ENCODE measurements at regions not wholly inside any gene's neighbourhood (a gene's known extent, or its start where the extent isn't known, plus 50 kb on each side); places are given as distances from the start of the nearest gene placed in this dataset.
A peak's percentile ranks its signal among the peaks of the same experiment; 100 is the strongest.
"Not testable (repeated sequence)": the region's sequence is repeated elsewhere in the genome, so short reads cannot be mapped to it uniquely, and the experiment has no call there.

DNA sequence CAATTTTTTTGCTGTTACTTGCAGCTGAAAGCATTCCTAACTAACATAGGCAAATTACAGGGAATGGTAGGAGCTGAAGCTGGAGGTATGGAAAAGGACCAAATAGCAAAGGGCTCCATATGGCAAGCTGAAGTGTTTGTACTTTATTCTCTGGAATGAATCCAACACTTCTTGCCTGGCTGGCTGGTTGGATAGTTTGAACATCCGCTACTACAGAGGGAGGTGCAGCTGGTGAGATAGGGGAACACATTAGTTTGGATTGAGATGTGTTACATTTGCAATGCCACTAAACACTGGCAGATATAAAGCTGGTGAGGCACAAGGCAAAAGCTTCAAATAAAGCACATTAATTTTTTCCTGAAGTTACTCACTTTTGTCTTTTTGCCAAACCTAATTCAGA is 291.5 kb downstream of the SP3 start:
- DNase-seq: peak in 1 of 2 experiments; percentile 6

DNA sequence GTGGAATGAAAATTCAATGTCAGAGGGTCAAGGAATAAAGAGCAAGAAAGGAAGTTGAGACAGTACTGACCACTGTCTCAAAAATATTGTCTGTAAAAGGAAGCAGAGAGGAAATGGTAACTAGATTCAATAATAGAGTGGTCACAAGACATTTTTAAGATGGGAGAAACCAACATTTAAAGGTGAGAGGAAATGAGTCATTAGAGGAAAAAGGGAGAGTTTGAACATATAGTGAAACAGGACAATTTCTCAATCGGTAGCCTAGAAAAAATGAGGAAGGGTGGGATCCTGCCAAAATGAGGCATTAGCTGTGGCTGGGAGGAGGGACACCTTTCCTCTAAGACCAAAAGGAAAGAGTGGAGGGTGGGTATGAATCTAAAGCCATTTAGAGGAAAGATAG is 288.5 kb downstream of the SP3 start:
- no peak for DNase-seq

DNA sequence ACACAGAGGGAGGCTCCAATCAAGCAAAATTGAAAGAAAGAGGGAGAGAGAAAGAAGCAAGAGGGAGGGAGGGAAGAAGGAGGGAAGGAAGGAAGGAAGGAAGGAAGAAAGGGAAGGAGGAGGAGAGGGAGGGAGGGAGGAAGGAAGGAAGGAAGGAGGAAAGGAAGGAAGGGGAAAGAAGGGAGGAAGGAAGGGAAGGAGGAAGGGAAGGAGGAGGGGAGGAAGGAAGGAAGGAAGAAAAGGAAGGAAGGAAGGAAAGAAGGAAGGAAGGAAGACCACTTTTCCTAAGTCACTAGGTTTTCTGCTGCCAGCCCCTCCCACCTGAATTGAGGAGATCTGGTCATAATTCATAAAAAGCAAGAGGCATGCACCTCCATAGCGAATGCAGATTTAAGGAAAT is 287.0 kb downstream of the SP3 start:
- no peak for DNase-seq

DNA sequence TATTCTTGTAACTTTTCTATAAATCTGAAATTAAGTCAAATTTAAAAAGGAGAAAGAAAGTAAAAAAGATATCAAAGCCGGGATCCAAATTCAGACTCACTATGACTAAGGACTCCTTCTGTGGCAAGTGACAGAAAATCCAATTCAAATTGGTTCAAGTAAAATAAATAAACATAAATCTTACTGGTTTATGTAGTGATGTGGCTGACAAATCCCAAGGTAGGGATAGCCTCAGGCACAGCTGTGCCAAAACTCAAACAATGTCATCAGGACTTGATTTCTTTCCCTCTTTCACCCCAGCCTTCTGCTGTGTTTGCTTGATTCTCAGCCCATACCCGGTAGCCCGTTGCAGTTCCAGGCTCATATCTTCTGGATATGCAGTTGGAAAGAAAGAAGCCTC is 284.6 kb downstream of the SP3 start:
- no peak for DNase-seq

DNA sequence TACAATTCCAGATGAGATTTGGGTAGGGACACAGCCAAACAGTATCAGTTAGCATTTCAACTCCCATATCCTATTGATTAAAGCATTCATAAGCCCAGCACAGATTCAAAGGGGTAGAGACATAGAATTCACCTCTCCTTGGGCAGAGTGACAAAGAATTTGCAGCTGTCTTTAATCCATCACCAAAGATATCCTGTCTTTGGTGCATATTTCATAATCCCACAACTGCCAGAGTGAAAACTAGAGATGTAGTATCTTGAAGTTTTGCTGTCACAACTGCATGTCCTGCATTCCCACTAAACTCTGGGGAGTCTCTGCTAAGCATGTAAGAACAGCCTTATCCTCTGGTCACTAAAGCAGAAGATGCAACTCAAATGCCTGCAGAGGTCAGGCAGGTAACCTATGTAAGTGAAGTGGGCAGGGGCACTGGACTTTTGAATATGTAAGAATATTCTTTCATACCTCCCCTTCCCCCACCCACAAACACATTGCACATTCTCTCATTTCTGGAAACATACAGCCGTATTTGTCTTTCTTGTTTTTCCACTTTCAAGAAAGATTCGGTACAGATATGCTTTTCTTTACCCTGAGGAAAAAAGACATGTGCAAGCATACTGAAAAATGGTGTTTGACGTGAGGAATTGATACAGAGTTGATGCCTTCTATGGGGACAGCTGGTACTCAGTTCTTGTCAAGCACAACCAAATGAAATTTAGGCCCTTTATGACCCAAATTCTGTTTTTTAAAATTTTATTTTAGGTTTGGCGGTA is 283.1 kb downstream of the SP3 start:
- DNase-seq: no peak

DNA sequence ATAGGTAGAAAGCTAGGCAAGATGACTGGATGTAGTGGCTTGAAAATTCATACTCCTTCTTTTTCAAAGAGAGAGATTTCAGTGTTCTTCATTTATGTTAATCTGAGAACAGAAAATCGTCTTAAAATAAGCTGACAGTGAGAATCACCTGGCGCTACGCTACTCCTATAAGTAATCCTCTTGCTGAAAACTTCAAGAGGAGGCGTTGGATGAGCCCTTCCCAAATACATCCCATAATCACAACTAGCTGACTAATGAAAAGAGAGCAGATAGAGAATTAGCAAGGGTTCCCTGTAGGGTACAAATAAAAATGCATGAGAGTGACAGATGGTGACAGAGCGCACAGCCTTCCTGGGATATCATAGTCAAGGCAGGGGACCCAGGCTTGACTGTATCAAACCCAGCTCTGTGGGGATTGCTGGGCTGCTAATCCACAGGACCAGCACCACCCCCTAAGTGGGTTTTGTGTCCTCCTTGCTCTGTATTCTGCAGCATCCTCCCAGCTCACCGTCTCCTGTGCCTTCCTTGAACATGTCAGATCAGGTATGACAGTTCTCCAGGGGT is 280.2 kb downstream of the SP3 start:
- DNase-seq: no peak

DNA sequence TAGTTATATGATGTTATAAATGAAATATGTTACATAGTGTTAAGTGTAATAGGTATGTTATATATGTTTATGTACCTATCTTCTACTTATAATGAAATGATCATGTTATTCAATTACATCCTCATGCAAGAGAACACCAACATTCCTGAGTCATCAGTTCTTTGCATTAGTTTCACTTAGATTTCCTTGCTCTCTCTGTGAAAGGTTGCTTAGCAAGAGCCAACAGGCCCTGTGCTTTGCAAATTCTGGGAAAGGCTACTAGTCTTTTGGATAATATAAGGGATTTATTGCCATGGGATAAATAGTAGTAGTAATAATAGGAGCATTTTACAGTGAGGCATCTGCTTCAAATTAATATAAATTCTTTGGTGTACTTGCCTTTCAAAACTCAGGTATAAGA is 274.8 kb downstream of the SP3 start:
- DNase-seq: no peak

DNA sequence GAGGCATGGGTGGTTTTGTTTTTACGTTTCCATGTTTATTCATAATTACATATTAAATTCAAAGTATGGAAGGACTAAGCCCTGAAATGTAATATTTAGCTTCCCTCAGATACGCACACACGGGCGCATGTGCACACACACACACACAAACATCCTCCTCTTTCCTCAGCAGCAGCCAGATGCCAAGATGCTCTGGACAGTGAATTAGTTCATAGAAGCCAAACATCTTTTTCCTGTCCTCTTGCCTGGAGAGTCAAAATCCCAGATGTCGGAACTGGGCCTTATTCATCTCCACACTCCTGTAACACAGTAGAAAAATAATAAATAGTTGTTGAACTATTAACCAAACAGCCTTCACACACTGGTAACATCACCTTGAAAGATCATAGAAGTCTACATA is 273.1 kb downstream of the SP3 start:
- no peak for DNase-seq

DNA sequence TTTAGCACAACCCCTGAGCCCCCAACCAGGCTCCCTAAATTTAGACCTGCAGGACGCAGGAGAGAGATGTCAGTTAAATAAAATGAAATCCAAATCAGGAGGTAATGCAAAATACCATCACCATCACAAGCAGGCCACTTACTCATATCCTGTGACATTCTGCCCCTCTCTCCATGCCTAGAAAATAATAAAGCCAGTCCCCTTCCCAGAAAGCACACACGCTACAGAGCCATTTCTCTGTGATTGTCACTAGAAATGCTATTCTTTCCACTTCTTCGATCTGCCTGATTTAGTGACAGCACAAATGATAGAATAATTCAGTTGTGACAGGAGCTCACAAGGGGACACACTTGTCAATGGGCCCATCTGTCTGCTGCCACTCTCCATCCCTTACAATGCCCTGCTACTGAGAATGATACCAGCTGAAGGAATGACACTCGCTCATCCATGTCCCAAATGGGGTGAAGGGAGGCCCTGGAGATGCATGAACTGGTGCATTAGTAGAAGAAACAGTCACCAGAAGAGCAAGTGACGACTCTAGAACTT is 272.1 kb downstream of the SP3 start:
- no peak for DNase-seq

DNA sequence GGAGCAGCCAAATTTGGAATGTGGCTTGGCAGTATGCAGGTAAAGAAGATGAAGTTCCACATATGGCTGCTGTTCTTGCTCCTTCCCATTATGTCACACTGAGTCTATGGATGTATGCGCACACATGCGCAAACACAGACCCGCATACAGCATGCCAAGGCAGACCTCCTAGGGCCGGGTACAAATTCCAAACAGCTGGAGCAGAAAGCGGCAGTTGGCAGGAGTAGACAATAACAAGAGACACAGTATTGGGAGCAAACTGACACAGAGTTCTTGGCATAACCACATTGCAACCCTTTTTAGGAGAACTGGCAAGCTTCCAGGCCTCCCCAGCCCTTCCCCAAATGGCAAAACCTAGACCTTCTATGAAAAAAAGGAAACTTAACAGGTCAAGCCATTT is 268.9 kb downstream of the SP3 start:
- DNase-seq: no peak

DNA sequence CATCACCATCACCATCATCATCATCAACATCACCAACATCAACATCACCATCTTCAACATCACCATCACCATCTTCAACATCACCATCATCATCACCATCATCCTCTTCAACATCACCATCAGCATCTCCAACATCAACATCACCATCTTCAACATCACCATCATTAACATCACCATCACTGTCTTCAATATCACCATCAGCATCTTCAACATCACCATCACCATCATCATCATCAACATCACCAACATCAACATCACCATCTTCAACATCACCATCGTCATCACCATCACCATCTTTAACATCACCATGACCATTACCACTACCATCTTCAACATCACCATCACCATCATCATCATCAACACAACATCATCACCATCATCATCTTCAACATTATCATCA is 267.2 kb downstream of the SP3 start:
- no peak for DNase-seq

DNA sequence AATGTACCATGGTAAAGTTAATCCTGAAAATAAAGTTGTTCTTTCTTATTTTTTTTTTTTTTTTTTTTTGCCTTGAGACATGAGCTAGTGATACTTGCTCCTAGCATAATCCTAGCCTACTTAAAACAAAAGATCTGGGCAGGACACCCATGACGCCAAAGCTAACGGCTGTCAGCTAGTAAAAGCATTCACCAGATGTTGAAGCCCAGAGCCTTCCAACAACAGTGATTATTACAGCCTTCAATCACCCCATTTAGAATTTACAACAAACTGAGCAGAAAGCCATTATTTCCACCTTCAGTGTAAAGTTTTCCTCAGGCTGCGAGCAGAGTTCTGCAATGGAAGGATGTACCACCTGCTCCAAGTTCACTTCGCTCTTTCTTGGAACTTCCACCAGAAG is 259.5 kb downstream of the SP3 start:
- DNase-seq: no peak

DNA sequence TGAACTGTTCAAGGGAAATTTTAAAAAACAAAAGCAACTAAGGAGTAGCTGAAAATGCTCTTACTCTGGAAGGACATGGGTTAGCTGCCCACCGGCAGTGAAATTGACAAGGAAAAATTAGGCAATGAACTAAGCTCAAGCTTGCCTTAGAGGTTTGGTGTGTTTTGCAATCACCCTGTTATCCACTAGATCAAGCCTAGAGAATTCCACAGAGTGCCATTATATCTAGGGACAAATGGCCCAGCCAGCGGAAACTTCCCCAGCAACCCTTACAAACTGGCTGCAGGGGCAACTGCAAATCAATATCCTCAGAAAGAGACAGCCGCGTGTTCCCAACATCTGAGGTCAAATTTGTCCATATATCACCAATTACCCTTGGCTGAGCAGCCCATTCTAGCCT is 258.2 kb downstream of the SP3 start:
- DNase-seq: no peak

DNA sequence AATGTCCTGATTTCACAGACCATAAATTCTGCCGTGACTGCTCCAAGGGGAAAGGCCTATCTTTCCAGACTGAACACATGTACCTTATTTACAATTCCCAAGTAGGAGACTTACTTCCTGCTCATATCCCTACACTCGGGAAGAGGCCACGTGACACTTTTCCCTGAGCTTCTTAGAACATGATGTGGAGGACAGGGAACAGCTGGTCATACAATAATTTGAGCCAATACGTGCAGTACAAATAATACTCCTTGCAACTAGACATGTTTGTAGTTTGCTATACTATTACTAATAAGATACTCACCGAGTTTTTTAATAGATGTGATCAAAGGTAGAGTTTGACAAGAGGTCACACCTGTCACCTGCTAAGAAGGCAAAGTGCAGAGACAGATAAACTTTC is 256.4 kb downstream of the SP3 start:
- no peak for DNase-seq

DNA sequence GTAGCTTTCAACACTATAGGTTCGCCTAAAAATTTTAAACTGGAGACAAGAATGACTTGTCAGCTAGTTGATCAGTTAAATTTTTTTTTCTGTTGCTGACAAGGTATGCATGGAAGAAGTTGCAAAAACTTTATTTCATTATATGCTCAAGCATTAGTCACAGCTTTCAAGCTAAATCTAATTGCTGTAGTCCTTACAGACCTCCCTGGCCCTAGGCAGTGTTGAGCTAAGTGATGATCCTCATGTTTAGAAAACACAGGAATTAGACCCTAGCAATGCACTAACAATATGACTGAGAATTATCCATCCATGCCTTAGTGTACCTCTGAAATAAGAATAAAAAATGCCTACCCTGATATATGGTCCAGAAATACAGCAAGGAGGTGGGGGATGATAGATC is 253.4 kb downstream of the SP3 start:
- no peak for DNase-seq

DNA sequence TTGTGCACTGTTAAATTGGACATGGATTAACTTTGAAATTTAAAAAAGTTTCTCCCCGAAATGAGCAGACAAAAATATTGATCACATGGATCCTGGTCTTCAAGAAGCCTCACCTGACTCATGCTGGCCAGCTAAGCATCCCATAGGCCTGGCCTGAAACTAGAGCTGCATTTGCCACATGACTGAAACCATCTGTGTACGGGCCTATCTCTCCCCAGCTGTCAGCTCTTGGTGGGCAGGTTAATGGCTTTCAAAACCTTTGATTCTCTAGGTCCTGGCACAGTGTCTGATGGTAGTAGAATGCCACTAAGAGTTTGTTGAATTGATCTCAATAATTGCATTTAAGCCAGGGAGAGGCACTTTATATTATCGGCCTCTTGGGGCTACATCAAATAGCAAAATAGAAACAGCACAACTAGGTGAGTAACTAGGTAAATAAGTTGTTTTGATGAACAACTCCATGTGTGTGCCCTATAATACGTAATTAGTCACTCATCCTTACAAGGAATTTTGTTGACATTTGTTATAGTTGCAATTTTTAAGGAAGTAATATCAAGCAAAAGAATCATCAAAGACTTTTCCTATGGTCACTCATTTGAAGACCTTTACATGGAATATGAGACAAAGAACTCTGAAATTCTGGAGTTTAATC is 251.1 kb downstream of the SP3 start:
- no peak for DNase-seq

DNA sequence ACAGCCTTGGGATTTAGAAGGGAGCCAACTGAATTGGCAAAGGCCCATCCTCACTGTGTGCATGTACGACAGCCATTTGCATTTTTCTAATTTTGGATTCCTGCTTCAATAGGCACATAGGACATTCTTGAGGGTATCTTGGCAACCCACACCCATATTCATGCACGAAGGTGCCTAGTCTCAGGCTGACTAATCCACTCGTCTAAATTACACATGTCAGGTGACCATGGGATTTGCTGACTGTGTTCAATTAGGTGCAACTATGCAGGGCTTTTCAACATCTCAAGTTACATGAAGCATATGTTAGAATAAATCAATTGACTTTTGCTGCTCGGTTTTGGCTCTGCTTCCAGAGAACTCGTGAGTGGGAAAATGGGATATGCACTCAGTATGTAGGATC is 249.7 kb downstream of the SP3 start:
- DNase-seq: no peak

DNA sequence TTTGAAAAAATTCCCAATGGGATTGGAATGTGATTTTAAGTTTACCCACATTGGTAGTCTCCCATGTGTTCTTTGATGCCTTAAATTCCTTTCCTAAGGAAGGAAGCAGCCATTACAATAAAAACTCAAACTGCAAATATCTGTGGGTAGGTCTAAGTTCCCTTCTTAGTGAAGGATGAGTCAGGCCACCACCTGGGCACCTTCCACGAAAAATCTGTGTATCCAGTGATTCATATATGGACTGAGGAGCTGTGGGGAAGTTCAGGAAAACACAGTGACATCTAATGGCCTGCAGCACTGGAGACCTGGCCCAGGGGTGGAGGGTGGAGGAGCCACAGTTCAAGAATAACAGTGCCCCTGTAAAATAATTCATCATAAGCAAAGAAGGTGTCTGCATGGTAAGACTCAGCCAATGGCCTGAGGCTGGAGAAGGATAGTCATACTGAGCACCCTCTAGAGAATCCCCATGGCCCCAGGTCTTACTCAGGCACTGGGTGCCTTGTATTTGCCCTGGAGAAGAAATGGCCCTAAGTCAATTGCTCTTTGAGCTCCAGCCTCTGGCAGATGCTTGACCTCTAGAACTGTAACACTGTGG is 248.6 kb downstream of the SP3 start:
- no peak for DNase-seq

DNA sequence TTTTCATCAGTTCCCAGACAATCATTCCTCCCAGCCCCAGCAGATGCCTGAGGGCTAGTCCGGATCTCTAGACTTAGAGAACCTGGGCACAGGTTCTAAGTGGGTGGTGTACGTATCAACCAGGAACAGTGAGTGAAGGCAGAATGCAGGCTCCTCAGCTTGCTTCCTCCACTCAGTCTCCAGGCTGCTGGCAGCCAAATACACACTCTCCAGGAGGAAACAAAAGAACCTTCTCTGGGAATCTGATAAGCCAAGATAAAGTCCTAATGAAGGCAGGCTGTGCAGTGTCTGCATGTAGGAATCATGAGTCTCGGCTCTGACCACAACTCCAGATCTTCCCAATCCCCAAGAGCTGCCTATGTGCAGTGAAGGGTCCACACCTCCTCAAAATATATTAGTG is 245.7 kb downstream of the SP3 start:
- DNase-seq: no peak

DNA sequence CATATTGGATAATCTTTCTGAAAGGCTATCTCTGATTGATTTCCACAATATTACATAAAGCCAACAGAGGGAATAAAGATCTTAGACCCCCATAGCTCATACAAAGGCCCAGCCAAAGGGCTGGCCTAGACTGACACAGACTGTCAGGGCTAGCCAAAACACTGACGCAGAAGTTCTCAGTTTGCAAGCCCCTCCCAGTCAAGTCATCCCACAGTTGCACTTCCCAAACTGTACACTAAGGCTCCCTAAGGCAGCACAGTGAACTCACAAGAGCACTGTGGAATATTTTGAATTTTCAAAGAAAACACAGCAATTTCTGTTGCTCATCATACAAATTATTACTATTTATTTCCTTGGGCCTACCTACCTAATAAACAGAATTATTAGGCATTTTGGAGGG is 244.9 kb downstream of the SP3 start:
- DNase-seq: no peak

DNA sequence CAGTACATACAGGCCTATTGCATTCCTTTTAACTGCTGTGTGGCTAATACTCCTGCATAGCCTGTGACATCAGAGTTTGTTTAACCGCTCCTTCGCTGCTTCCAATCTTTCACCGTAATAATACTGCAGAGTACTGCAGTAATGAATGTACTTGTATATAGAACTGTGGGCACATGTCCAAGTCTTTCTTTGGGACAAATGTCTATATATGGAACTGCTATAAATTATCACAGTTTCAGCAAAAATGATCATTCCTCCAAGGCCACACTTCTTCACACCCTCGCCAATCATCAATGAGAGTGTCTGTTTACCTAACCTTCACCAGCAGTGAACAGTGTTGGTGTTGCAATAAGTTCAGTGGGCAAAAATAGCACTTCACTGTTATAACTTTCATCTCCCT is 230.4 kb downstream of the SP3 start:
- DNase-seq: no peak

DNA sequence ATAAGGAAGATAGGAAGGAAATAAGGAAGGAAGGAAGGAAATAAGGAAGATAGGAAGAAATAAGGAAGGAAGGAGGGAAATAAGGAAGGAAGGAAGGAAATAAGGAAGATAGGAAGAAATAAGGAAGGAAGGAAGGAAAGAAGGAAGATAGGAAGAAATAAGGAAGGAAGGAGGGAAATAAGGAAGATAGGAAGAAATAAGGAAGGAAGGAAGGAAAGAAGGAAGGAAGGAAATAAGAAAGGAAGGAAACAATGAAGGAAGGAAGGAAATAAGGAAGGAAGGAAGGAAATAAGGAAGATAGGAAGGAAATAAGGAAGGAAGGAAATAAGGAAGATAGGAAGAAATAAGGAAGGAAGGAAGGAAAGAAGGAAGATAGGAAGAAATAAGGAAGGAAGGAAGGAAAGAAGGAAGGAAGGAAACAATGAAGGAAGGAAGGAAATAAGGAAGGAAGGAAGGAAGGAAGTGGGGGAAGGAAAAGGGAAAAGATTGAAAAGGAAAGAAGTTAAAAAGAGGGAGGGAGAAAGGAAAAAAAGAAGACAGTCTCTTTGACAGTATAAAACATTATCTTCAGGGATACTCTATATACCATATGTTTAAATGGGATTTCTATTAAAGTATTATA is 227.1 kb downstream of the SP3 start:
- DNase-seq: not testable (repeated sequence)

DNA sequence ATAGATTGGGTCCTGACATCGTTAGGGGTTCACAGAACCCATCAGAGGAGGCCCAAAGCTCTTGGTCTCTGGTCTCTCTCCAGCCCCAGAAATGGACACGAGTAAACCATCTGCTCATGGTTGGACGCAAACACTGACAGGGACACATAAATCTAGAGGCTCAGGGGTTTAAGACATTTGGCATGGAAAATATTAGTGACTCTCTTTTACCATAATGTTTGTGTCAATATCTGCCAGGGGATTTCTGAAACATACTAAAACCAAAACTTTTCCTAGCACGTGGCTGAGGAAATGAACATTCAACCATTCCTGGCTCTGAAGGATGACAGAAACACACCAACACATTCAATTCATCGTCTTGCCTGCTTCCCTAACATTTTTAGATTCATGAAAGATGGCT is 226.2 kb downstream of the SP3 start:
- DNase-seq: no peak

DNA sequence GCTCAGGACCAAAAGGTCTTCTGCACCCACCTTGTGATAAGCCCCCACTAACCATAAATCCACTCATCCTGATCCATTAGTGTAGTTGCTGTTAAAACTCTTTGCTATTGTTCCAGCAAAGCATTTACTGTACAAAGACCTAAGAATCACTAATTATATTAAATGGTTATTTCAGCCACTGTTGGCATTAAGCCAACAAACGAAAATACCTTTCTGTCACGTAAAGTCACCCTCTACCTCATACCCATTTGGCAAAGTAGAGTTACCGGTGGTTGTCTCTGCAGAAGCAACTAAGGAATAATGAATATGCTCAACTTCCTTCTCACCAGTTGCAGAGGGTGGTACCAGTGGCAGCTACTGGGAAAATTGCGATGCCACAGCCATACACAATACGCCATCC is 224.5 kb downstream of the SP3 start:
- no peak for DNase-seq

All from NCI-H2081 (cell line).